ENCODE measurements at regions not wholly inside any gene's neighbourhood (a gene's known extent, or its start where the extent isn't known, plus 50 kb on each side); places are given as distances from the start of the nearest gene placed in this dataset.

GRCh38 chr5:165327631-165328030 lies 1822.2 kb downstream of the MAT2B start:
- TF ChIP-seq CTCF (IDR thresholded peaks at IDR 0.05; ENCODE audit: poor library complexity, severe bottlenecking): no peak
- no peak for TF ChIP-seq EP300 (conservative IDR thresholded peaks at IDR 0.05; ENCODE audit: poor library complexity, severe bottlenecking)
- no peak for TF ChIP-seq POLR2AphosphoS5 (IDR thresholded peaks at IDR 0.05)
- TF ChIP-seq TAF1 (IDR thresholded peaks at IDR 0.05; ENCODE audit: low read depth): no peak
- TF ChIP-seq EZH2 (IDR thresholded peaks at IDR 0.05; ENCODE audit: borderline replicate concordance, insufficient read depth, low read length, poor library complexity, severe bottlenecking): no peak
- TF ChIP-seq MXI1 (conservative IDR thresholded peaks at IDR 0.05; ENCODE audit: poor library complexity, severe bottlenecking): no peak
- no peak for TF ChIP-seq RAD21 (conservative IDR thresholded peaks at IDR 0.05)
- TF ChIP-seq REST (IDR thresholded peaks at IDR 0.05; ENCODE audit: borderline replicate concordance): no peak
